K562 (cell line): ENCODE measurements at regions not wholly inside any gene's neighbourhood (a gene's known extent, or its start where the extent isn't known, plus 50 kb on each side); places are given as distances from the start of the nearest gene placed in this dataset.

Experiments used
- ATAC-seq: fragments of 200-7000 bp; cut with Tn5 transposase; 3 replicates; pipeline ENCODE4 v1.9.1; 2020; ENCODE audit warnings: moderate library complexity
- BruUV-seq: library from RNA; stranded (reverse); fragments of 400-500 nt; replicated peaks from 2 replicates; lab custom pipeline; 2021; lab: Mats Ljungman, UMichigan
- CTCF ChIA-PET: fragments of 300-600 bp; formaldehyde crosslinking; extraction: SDS; loops from one replicate; lab custom pipeline; 2021; ENCODE audit warnings: low intra/inter-chr PET ratio; lab: Yijun Ruan, JAX
- POLR2A ChIA-PET: fragments of 300-600, 350-650 bp; sonication (Branson Sonifier 250); formaldehyde crosslinking; extraction: SDS; loops from one replicate; lab custom pipeline; 2021; ENCODE audit warnings: antibody characterized with exemption, inconsistent platforms; lab: Yijun Ruan, JAX
- DNase-seq, 4 experiments: peaks; one replicate each; pipeline versions ENCODE4 v3.0.0 to v3.0.0-alpha.2; 2011 to 2018; ENCODE audit warnings: low spot score in 3 of 4, mixed read lengths in 3 of 4; ENCODE audit errors: extremely low read depth in 1 of 4
- FAIRE-seq: peaks from 2 replicates; lab custom pipeline; 2011; peaks lifted over from hg19 to GRCh38; lab: Jason Lieb, UNC
- H2AFZ ChIP-seq: 2 replicates; pipeline ENCODE4 v1.6.0; 2011; ENCODE audit warnings: low read depth, low read length, control low read depth, inconsistent platforms
- H3K27ac ChIP-seq: fragments of 200-600 bp; 3 replicates; pipeline ENCODE4 v1.8.0; 2011; ENCODE audit warnings: low read depth, mild to moderate bottlenecking, control low read depth, inconsistent platforms, low read length, moderate library complexity, mixed read lengths; ENCODE audit errors: extremely low read depth
- H3K27me3 ChIP-seq, 2 experiments: fragments of 300-600 bp in 1 of 2; 2 replicates in 1 of 2; 3 replicates in 1 of 2; pipeline versions ENCODE4 v1.6.0 to v1.8.0; 2011; ENCODE audit warnings: inconsistent platforms in 2 of 2, low read length in 2 of 2, mild to moderate bottlenecking in 1 of 2, mixed read lengths in 1 of 2, moderate library complexity in 1 of 2; ENCODE audit not compliant: control insufficient read depth in 2 of 2, insufficient read depth in 2 of 2
- H3K36me3 ChIP-seq: fragments of 300-600 bp; 3 replicates; pipeline ENCODE4 v1.8.0; 2011; ENCODE audit warnings: mild to moderate bottlenecking, low read length, inconsistent platforms; ENCODE audit not compliant: control insufficient read depth, insufficient read depth
- H3K4me1 ChIP-seq, 2 experiments: fragments of 200-600 bp in 1 of 2; replicated peaks in 1 of 2; 2 replicates in 1 of 2; 3 replicates in 1 of 2; pipeline versions ENCODE4 v1.5.1 to v1.8.0; 2011; ENCODE audit warnings: inconsistent platforms in 2 of 2, low read length in 2 of 2, mild to moderate bottlenecking in 1 of 2, mixed read lengths in 1 of 2, moderate library complexity in 1 of 2; ENCODE audit not compliant: control insufficient read depth in 2 of 2, insufficient read depth in 2 of 2
- H3K4me2 ChIP-seq: 2 replicates; pipeline ENCODE4 v1.6.1; 2011; ENCODE audit warnings: low read length, control low read depth, inconsistent platforms, mixed read lengths; ENCODE audit not compliant: insufficient read depth
- H3K4me3 ChIP-seq: fragments of 200-600 bp; sonication (generic), shearing (Covaris generic); 2 replicates; pipeline ENCODE4 v1.5.1; 2016; ENCODE audit warnings: control low read depth, inconsistent platforms
- H3K79me2 ChIP-seq: fragments of 200-600 bp; 3 replicates; pipeline ENCODE4 v1.8.0; 2011; ENCODE audit warnings: low read length, inconsistent platforms; ENCODE audit not compliant: control insufficient read depth, insufficient read depth
- H3K9ac ChIP-seq, 2 experiments: 2 replicates each; pipeline versions ENCODE4 v1.6.0 to v1.6.1; 2011; ENCODE audit warnings: low read depth in 2 of 2, low read length in 2 of 2, control low read depth in 1 of 2, inconsistent platforms in 1 of 2, mild to moderate bottlenecking in 1 of 2, mixed read lengths in 1 of 2; ENCODE audit not compliant: insufficient read depth in 1 of 2
- H3K9me1 ChIP-seq: one replicate; pipeline ENCODE4 v1.6.0; 2011; ENCODE audit warnings: inconsistent platforms, mild to moderate bottlenecking, low read length, moderate library complexity; ENCODE audit not compliant: control insufficient read depth, insufficient read depth
- H3K9me3 ChIP-seq: replicated peaks from 2 replicates; pipeline ENCODE4 v1.5.1; 2011; ENCODE audit warnings: low read depth, low read length, inconsistent platforms; ENCODE audit not compliant: control insufficient read depth, insufficient read depth
- H4K20me1 ChIP-seq: replicated peaks from 2 replicates; pipeline ENCODE4 v1.6.1; 2011; ENCODE audit warnings: low read length, inconsistent platforms, mixed read lengths; ENCODE audit not compliant: control insufficient read depth, insufficient read depth
- ARID1B ChIP-seq: fragments of 450-650 bp; IDR thresholded peaks from 2 replicates; pipeline ENCODE4 v1.6.1; 2016; ENCODE audit warnings: antibody characterized with exemption, mild to moderate bottlenecking, inconsistent platforms
- HOXB6 ChIP-seq: fragments of 250-450 bp; sonication (Bioruptor Pico); IDR thresholded peaks from 2 replicates; pipeline ENCODE4 v1.5.1; 2022; ENCODE audit warnings: mild to moderate bottlenecking, borderline replicate concordance
- IRF2 ChIP-seq: sonication (generic); formaldehyde crosslinking; IDR thresholded peaks from 2 replicates; pipeline ENCODE4 v1.8.1; 2022; ENCODE audit warnings: mild to moderate bottlenecking, missing genetic modification reagents
- MEF2D ChIP-seq: conservative IDR thresholded peaks from 2 replicates; pipeline ENCODE4 v1.6.1; 2016; ENCODE audit warnings: low read depth, missing genetic modification characterization, missing compliant biosample characterization
- MLLT1 ChIP-seq, 2 experiments: fragments of 450-650 bp; IDR thresholded peaks; 2 replicates each; pipeline ENCODE4 v1.6.1; 2016
- RBBP5 ChIP-seq: fragments of 200-600 bp; sonication (generic); IDR thresholded peaks from 2 replicates; pipeline ENCODE4 v1.6.1; 2012; ENCODE audit warnings: borderline replicate concordance, mild to moderate bottlenecking, low read length, control low read depth, inconsistent platforms; ENCODE audit not compliant: insufficient read depth, poor library complexity, severe bottlenecking
- ZBTB2 ChIP-seq: fragments of 450-650 bp; IDR thresholded peaks from 2 replicates; pipeline ENCODE4 v1.6.1; 2016; ENCODE audit warnings: antibody characterized with exemption
- ZNF146 ChIP-seq: IDR thresholded peaks from one replicate; pipeline ENCODE4 v1.6.1; 2018; ENCODE audit warnings: missing compliant biosample characterization; ENCODE audit not compliant: unreplicated experiment
- WGBS: fragments of 100-300 bp; shearing (Covaris generic); methylation state at CpG from one replicate; pipeline ENCODE4 v1.1.6; 2016; ENCODE audit warnings: low coverage, mixed read lengths; ENCODE audit not compliant: insufficient coverage; ENCODE audit errors: missing lambda C conversion rate; 5-methylcytosine and 5-hydroxymethylcytosine counted together
- in situ Hi-C: fragments of 300-500 bp; cut with MboI; formaldehyde crosslinking; loops from 4 replicates; pipeline ENCODE4 v1.15.0; 2018; ENCODE audit warnings: inconsistent platforms, mixed read lengths
- intact Hi-C: fragments of 100-400 bp; cut with micrococcal nuclease; formaldehyde crosslinking; loops from 2 replicates; pipeline ENCODE4 v1.14.2; 2022

- WGBS = 0% methylated on average over 3 of the region's 3 CpGs
- in situ Hi-C loops (no loop called here), intact Hi-C loops (no loop called here)
- Histone ChIP-seq H3K4me1 (no peaks in the 10 kb centered on the region), H3K9ac (no peak overlapping the region), H3K4me2 (no peak overlapping the region), H3K27me3 (no peaks in the 10 kb centered on the region), H2AFZ (no peak overlapping the region), H4K20me1 (no peaks in the 10 kb centered on the region), H3K9me3 (no peaks in the 10 kb centered on the region), H3K4me3 (no peak overlapping the region), H3K79me2 (no peaks in the 10 kb centered on the region), H3K27ac (no peak overlapping the region), H3K9me1 (no peaks in the 10 kb centered on the region), H3K36me3 (no peaks in the 10 kb centered on the region)
- BruUV-seq = no TSS peak
- FAIRE-seq (no peak), DNase-seq (no peak), ATAC-seq (no peak)
- POLR2A ChIA-PET = interaction anchor here (0.7 kb wide), 1 partner anchor 13 kb away, joined by 3 read pairs; no protein-coding TSS in a partner anchor
- no peak for TF ChIP-seq ARID1B
- TF ChIP-seq MEF2D (tag) = no peak
- TF ChIP-seq RBBP5 = no peak
- TF ChIP-seq ZBTB2 = no peak
- no peak for TF ChIP-seq IRF2 (CRISPR knock-in tag)
- no peak for TF ChIP-seq HOXB6
- TF ChIP-seq MLLT1 (IDR thresholded peaks at IDR 0.05) = no peak
- TF ChIP-seq ZNF146 = no peak
- CTCF ChIA-PET = no interaction called here
Measured at GRCh38 chr6:98670045-98670746, 164.2 kb upstream of the POU3F2 start.
